Common myeloid progenitor, CD34-positive (primary cell): ENCODE measurements at regions not wholly inside any gene's neighbourhood (a gene's known extent, or its start where the extent isn't known, plus 50 kb on each side); places are given as distances from the start of the nearest gene placed in this dataset.
"Not testable (repeated sequence)": the region's sequence is repeated elsewhere in the genome, so short reads cannot be mapped to it uniquely, and the experiment has no call there.

ENCODE experiments used
- CTCF ChIA-PET: fragments of 350-600 bp; sonication (Branson Sonifier 250); formaldehyde crosslinking; loops from one replicate; lab custom pipeline; 2021; ENCODE audit warnings: antibody characterized with exemption; lab: Charles Lee
- POLR2A ChIA-PET: fragments of 350-600 bp; sonication (Branson Sonifier 250); formaldehyde crosslinking; loops from one replicate; lab custom pipeline; 2021; ENCODE audit warnings: antibody characterized with exemption; lab: Charles Lee
- DNase-seq, 3 donors: peaks; one replicate each; pipeline versions ENCODE4 v3.0.0 to v3.0.0-alpha.2; 2013
- H3K27ac ChIP-seq, 2 experiments: 1 replicate in 1 of 2; 2 replicates in 1 of 2; pipeline ENCODE4 v1.7.0; 2013; ENCODE audit warnings: inconsistent platforms in 2 of 2, low read length in 2 of 2, mild to moderate bottlenecking in 2 of 2, low read depth in 1 of 2, moderate library complexity in 1 of 2; ENCODE audit not compliant: severe bottlenecking in 2 of 2, insufficient read depth in 1 of 2, poor library complexity in 1 of 2
- H3K27me3 ChIP-seq, 5 experiments: replicated peaks in 2 of 5; 1 replicate in 3 of 5; 2 replicates in 2 of 5; pipeline versions ENCODE4 v1.6.1 to v1.7.0; 2013; ENCODE audit warnings: low read length in 4 of 5, mild to moderate bottlenecking in 2 of 5, moderate library complexity in 2 of 5, inconsistent platforms in 1 of 5; ENCODE audit not compliant: insufficient read depth in 5 of 5, control insufficient read depth in 4 of 5
- H3K36me3 ChIP-seq, 4 experiments: 1 replicate in 2 of 4; 2 replicates in 2 of 4; pipeline versions ENCODE4 v1.6.1 to v1.7.0; 2013; ENCODE audit warnings: low read length in 3 of 4, control low read depth in 1 of 4, mild to moderate bottlenecking in 1 of 4; ENCODE audit not compliant: control insufficient read depth in 4 of 4, insufficient read depth in 4 of 4
- H3K4me1 ChIP-seq, 4 experiments: 1 replicate in 3 of 4; 2 replicates in 1 of 4; pipeline versions ENCODE4 v1.6.1 to v1.7.1; 2013; ENCODE audit warnings: low read length in 3 of 4, mild to moderate bottlenecking in 3 of 4, control low read depth in 1 of 4, inconsistent platforms in 1 of 4, moderate library complexity in 1 of 4; ENCODE audit not compliant: control insufficient read depth in 4 of 4, insufficient read depth in 4 of 4; ENCODE audit errors: control extremely low read depth in 1 of 4
- H3K4me3 ChIP-seq, 7 experiments: 1 replicate in 4 of 7; 2 replicates in 3 of 7; pipeline versions ENCODE4 v1.5.1 to v1.7.0; 2013; ENCODE audit warnings: mild to moderate bottlenecking in 7 of 7, low read length in 6 of 7, moderate library complexity in 6 of 7, inconsistent platforms in 2 of 7, low read depth in 2 of 7, control low read depth in 1 of 7; ENCODE audit not compliant: insufficient read depth in 4 of 7, control insufficient read depth in 1 of 7; ENCODE audit errors: extremely low read depth in 1 of 7
- H3K9me3 ChIP-seq, 5 experiments: 1 replicate in 4 of 5; 2 replicates in 1 of 5; pipeline versions ENCODE4 v1.6.1 to v1.7.1; 2013; ENCODE audit warnings: low read length in 4 of 5, mild to moderate bottlenecking in 2 of 5, inconsistent platforms in 1 of 5, low read depth in 1 of 5, moderate library complexity in 1 of 5; ENCODE audit not compliant: control insufficient read depth in 4 of 5, insufficient read depth in 2 of 5; ENCODE audit errors: control extremely low read depth in 1 of 5
- WGBS: methylation state at CpG from one replicate; pipeline ENCODE4 v1.1.5; 2013; ENCODE audit not compliant: insufficient coverage; 5-methylcytosine and 5-hydroxymethylcytosine counted together

DNA sequence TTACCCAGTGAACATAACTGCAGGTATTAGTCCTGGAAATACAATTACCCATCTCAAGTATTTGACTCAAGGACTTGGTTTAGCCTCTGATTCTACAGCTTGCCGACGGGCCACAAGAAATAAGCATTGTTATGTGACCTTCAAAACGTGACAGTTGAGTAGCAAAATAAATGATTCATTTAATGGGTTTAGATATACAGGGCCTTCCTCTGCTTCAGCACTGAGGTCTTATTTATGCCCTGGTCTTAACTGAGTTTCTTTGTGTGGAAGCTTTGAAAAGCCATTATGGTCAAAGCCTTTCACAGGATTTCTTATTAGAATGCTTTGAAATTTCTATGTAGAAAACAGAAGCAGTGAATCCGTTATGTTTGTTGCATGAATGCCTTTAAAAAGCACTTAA is 899.2 kb upstream of the API5 start:
- no peak overlapping the region for H3K4me3 ChIP-seq
- H3K4me1 ChIP-seq = no peaks in the 10 kb centered on the region
- ChIA-PET CTCF (no interaction called here), POLR2A (no interaction called here)
- no peak for DNase-seq
- no peaks in the 10 kb centered on the region for H3K9me3 ChIP-seq
- WGBS = 96% methylated on average over 3 of the region's 4 CpGs
- H3K27ac ChIP-seq = no peak overlapping the region
- H3K27me3 ChIP-seq = no peaks in the 10 kb centered on the region
- no peaks in the 10 kb centered on the region for H3K36me3 ChIP-seq

DNA sequence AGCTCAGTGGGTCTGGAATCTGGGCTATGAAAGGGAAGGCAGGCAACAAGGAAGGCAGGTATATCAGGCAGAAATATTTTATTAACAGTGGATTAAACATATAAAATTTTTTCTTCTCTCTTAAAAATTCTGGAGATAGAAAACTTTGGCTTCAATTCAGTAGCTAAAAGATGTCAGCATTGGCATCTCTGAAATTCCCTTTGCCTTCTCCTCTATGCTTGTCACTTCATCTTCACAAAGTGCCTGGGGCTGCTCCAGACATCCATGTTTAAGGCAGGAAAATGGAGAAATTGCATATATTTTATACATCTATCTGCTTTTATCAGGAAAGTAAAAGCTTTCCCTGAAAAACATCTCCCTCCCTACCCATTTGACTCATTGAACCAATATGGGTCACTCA is 894.1 kb upstream of the API5 start:
- ChIA-PET POLR2A (no interaction called here), CTCF (no interaction called here)
- no peak overlapping the region for H3K27ac ChIP-seq
- H3K27me3 ChIP-seq = no peaks in the 10 kb centered on the region
- H3K4me1 ChIP-seq = no peaks in the 10 kb centered on the region
- H3K4me3 ChIP-seq = no peak overlapping the region
- H3K9me3 ChIP-seq = no peaks in the 10 kb centered on the region
- H3K36me3 ChIP-seq = no peaks in the 10 kb centered on the region
- DNase-seq = no peak

DNA sequence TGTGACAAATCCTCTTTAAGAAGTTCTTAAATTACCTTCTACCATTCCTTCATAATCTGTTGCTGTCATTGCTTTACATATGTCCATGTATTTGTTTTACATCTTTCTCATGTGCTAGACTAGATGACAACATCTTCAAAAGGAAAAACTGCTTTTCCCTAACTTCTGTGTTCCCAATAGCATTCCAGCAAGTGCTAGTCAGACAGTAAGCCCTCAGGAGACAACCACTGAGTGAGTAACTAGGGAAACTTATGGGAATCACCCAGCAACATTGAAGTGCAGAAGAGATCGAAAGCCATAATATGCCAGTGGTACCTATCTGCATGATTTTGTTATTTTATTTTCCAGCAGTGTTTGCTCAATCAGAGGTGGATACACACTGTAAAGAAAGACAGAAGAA is 889.7 kb upstream of the API5 start:
- no peaks in the 10 kb centered on the region for H3K36me3 ChIP-seq
- no peak overlapping the region for H3K4me3 ChIP-seq
- H3K27ac ChIP-seq = no peak overlapping the region
- no CpG with 5 or more reads among the region's 1 CpG for WGBS
- CTCF ChIA-PET = no interaction called here
- no peak for DNase-seq
- H3K4me1 ChIP-seq = no peaks in the 10 kb centered on the region
- POLR2A ChIA-PET = no interaction called here
- no peaks in the 10 kb centered on the region for H3K9me3 ChIP-seq
- H3K27me3 ChIP-seq = no peaks in the 10 kb centered on the region

DNA sequence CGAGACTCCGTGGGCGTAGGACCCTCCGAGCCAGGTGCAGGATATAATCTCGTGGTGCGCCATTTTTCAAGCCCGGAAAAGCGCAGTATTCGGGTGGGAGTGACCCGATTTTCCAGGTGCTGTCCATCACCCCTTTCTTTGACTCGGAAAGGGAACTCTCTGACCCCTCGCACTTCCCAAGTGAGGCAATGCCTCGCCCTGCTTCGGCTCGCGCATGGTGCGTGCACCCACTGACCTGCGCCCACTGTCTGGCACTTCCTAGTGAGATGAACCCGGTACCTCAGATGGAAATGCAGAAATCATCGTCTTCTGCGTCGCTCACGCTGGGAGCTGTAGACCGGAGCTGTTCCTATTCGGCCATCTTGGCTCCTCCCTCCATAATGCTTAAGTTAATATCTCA is 876.9 kb upstream of the API5 start:
- POLR2A ChIA-PET = not testable (repeated sequence)

DNA sequence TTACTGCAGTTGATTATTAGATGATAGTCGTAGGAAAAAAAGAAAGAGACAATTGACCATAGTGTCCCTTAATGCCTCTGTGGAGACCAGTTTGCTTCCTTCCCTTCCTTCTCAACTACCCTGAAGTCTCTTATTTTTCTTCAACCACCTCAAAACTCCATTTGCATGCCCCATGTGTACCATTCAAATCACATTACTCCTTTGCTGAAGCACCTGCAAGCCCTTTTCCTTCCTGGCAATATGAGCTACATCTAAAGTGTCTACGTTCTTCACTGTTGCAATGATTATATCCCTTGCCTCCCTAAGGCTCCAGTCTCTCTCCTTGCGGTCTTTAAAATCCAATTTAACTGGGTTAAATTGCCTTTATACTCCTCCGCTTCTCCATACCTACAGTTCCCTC is 867.4 kb upstream of the API5 start:
- WGBS = 40% methylated on average over 2 of the region's 4 CpGs
- H3K4me1 ChIP-seq = no peaks in the 10 kb centered on the region
- H3K36me3 ChIP-seq = no peaks in the 10 kb centered on the region
- H3K4me3 ChIP-seq = no peak overlapping the region
- H3K27ac ChIP-seq = no peak overlapping the region
- DNase-seq = no peak
- CTCF ChIA-PET = no interaction called here
- POLR2A ChIA-PET = no interaction called here
- no peaks in the 10 kb centered on the region for H3K27me3 ChIP-seq
- H3K9me3 ChIP-seq = peaks cover 0 to 6% (median 0%) of the 10 kb centered on the region in 5 experiments

More for the DNA sequence above, 876.9 kb upstream of the API5 start:
- H3K36me3 ChIP-seq, DNase-seq, H3K27ac ChIP-seq, H3K4me3 ChIP-seq, H3K27me3 ChIP-seq, H3K4me1 ChIP-seq, H3K9me3 ChIP-seq, CTCF ChIA-PET: not testable (repeated sequence)
- WGBS = 92% methylated on average over 23 of the region's 25 CpGs

DNA sequence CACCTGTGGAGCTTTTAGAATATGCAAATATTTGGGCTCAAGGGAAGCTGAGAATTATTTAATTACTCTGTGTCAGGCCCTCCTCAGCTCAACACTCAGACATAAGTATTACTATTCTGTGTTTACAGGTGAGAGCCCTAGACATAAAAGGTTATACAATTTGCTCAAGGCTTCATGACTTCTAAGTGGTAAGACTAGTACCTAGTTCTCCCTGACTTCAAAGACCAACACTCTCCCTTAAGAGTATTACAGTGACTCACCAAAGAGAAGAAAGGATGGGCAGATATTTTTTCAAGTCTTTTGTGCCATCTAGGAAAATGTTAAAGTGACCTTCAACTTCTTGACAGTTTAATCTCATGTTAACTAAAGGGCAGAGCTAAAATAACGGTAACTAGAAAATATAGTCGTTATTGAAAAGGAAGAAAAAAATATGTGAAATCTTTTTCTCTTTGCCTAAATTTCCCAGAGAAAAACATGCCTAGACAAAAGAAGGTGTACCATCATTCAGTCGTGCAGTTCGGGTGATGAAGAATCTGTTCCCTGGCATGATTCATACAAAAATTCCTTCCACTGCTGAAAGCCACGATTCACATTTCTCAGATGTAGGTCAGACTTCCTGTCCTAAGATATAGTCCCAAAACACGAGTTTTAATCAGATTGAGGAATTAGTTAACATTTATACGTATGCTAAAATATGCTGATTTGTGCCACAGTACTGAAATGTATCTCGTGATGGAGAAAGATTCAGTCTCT is 849.1 kb upstream of the API5 start:
- no peaks in the 10 kb centered on the region for H3K4me1 ChIP-seq
- no peak overlapping the region for H3K4me3 ChIP-seq
- H3K27ac ChIP-seq = no peak overlapping the region
- ChIA-PET POLR2A (no interaction called here), CTCF (no interaction called here)
- no peaks in the 10 kb centered on the region for H3K36me3 ChIP-seq
- no peak for DNase-seq
- H3K27me3 ChIP-seq = no peaks in the 10 kb centered on the region
- no peaks in the 10 kb centered on the region for H3K9me3 ChIP-seq
- 85% methylated on average over 4 of the region's 8 CpGs for WGBS

DNA sequence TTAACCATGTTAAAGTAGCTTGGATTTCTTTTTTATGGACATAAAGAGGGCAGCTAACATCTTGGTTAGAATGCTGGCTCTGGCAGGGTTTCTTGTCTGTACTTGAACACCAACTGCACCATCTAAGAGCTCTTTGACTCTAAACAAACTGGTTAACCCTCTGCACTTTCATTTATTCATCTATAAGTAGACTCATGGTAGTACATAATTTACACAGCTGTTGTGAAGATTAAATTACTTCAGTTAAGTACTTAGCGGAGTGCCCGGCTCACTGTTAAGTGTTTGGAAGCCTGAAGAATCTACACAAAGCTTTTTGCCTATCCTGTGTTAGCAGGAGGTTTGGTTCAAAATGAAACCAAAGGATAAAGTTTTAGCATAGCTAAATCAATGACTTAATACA is 846.2 kb upstream of the API5 start:
- Histone ChIP-seq H3K4me3 (no peak overlapping the region), H3K27ac (no peak overlapping the region), H3K4me1 (no peaks in the 10 kb centered on the region), H3K9me3 (no peaks in the 10 kb centered on the region), H3K36me3 (no peaks in the 10 kb centered on the region), H3K27me3 (no peaks in the 10 kb centered on the region)
- ChIA-PET CTCF (interaction anchor here (1.7 kb wide), 1 partner anchor 10 kb away, joined by 5 read pairs; no protein-coding TSS in a partner anchor), POLR2A (no interaction called here)
- no CpG with 5 or more reads among the region's 2 CpGs for WGBS
- no peak for DNase-seq
